Neural cell (in vitro differentiated cells): ENCODE measurements at regions not wholly inside any gene's neighbourhood (a gene's known extent, or its start where the extent isn't known, plus 50 kb on each side); places are given as distances from the start of the nearest gene placed in this dataset.

Source experiments
- EZH2 ChIP-seq: fragments of 200-600, 300-800 bp; shearing (Covaris generic), sonication (generic); IDR thresholded peaks from 2 replicates; pipeline ENCODE4 v1.6.1; 2014; ENCODE audit warnings: antibody characterized with exemption, low read length, borderline replicate concordance, mild to moderate bottlenecking; ENCODE audit not compliant: insufficient read depth, poor library complexity, severe bottlenecking
- TAF1 ChIP-seq: IDR thresholded peaks from 2 replicates; pipeline ENCODE4 v1.6.1; 2012; ENCODE audit warnings: low read depth
- TF ChIP-seq, protein P1 (sequence below): fragments of 450-650 bp; IDR thresholded peaks from 2 replicates; pipeline ENCODE4 v1.5.1; 2014; ENCODE audit warnings: antibody characterized with exemption, mild to moderate bottlenecking, moderate library complexity; ENCODE audit not compliant: poor library complexity, severe bottlenecking

DNA sequence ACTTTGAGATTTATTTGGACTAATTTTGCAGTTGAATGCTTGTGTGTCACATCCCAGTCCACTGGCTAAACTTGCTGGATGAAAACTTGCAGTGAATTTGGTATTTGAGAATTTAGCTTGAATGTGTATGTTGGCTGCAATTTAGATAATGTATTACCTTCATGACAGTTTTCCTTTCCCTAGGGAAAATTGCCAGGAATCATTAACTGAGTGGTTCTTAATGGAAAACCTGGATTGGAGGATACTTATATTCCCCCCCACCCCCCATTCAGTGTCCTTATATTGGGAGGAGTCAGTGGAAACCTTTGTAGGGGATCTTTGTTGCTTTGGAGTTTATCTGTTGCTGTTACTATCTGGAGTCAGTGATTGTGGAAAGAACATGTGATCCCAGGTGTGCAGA lies 67.6 kb downstream of the KPNA2 start:
- no peak for TF ChIP-seq TAF1
- TF ChIP-seq, protein P1, sequence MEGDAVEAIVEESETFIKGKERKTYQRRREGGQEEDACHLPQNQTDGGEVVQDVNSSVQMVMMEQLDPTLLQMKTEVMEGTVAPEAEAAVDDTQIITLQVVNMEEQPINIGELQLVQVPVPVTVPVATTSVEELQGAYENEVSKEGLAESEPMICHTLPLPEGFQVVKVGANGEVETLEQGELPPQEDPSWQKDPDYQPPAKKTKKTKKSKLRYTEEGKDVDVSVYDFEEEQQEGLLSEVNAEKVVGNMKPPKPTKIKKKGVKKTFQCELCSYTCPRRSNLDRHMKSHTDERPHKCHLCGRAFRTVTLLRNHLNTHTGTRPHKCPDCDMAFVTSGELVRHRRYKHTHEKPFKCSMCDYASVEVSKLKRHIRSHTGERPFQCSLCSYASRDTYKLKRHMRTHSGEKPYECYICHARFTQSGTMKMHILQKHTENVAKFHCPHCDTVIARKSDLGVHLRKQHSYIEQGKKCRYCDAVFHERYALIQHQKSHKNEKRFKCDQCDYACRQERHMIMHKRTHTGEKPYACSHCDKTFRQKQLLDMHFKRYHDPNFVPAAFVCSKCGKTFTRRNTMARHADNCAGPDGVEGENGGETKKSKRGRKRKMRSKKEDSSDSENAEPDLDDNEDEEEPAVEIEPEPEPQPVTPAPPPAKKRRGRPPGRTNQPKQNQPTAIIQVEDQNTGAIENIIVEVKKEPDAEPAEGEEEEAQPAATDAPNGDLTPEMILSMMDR = no peak
- TF ChIP-seq EZH2 = no peak
